Karpas-422 (cell line): ENCODE measurements at regions not wholly inside any gene's neighbourhood (a gene's known extent, or its start where the extent isn't known, plus 50 kb on each side); places are given as distances from the start of the nearest gene placed in this dataset.

Source experiments
- DNase-seq: peaks from one replicate; pipeline ENCODE4 v3.0.0-alpha.2; 2015
- H2AFZ ChIP-seq: fragments of 200-600 bp; sonication (generic); 2 replicates; pipeline ENCODE4 v1.6.1; 2014; ENCODE audit warnings: antibody characterized with exemption, low read length, mixed read lengths
- H3K27ac ChIP-seq: fragments of 200-600 bp; sonication (generic); 2 replicates; pipeline ENCODE4 v1.5.1; 2014; ENCODE audit warnings: mild to moderate bottlenecking, low read length, moderate library complexity
- H3K27me3 ChIP-seq: fragments of 200-600 bp; sonication (generic); 2 replicates; pipeline ENCODE4 v1.6.1; 2014; ENCODE audit warnings: low read length, mixed read lengths
- H3K36me3 ChIP-seq: fragments of 200-600 bp; sonication (generic); 2 replicates; pipeline ENCODE4 v1.6.1; 2014; ENCODE audit warnings: low read length, mixed read lengths; ENCODE audit not compliant: insufficient read depth
- H3K4me1 ChIP-seq: fragments of 200-600 bp; sonication (generic); 2 replicates; pipeline ENCODE4 v1.6.1; 2014; ENCODE audit warnings: mild to moderate bottlenecking, low read length, mixed read lengths
- H3K4me2 ChIP-seq: fragments of 200-600 bp; sonication (generic); 2 replicates; pipeline ENCODE4 v1.6.1; 2014; ENCODE audit warnings: low read length, low read depth, mild to moderate bottlenecking; ENCODE audit not compliant: poor library complexity, severe bottlenecking
- H3K4me3 ChIP-seq: fragments of 200-600 bp; sonication (generic); 2 replicates; pipeline ENCODE4 v1.5.1; 2014; ENCODE audit warnings: mild to moderate bottlenecking, antibody characterized with exemption, low read length, mixed read lengths
- H3K79me2 ChIP-seq: fragments of 200-600 bp; sonication (generic); 2 replicates; pipeline ENCODE4 v1.6.1; 2014; ENCODE audit warnings: mild to moderate bottlenecking, low read length, mixed read lengths
- H3K9ac ChIP-seq: fragments of 200-600 bp; sonication (generic); 2 replicates; pipeline ENCODE4 v1.6.0; 2014; ENCODE audit warnings: low read length
- H3K9me2 ChIP-seq: fragments of 200-600 bp; sonication (generic), shearing (Covaris generic); replicated peaks from 2 replicates; pipeline ENCODE4 v1.6.0; 2014; ENCODE audit warnings: mild to moderate bottlenecking, low read length, moderate library complexity; ENCODE audit not compliant: insufficient read depth
- H3K9me3 ChIP-seq: fragments of 300-700, 200-600 bp; sonication (generic); 2 replicates; pipeline ENCODE4 v1.6.1; 2014; ENCODE audit warnings: low read length, mixed read lengths
- H4K20me1 ChIP-seq: fragments of 200-600 bp; sonication (generic); 2 replicates; pipeline ENCODE4 v1.6.1; 2014; ENCODE audit warnings: mild to moderate bottlenecking, antibody characterized with exemption, low read length, low read depth; ENCODE audit not compliant: insufficient read depth

DNA sequence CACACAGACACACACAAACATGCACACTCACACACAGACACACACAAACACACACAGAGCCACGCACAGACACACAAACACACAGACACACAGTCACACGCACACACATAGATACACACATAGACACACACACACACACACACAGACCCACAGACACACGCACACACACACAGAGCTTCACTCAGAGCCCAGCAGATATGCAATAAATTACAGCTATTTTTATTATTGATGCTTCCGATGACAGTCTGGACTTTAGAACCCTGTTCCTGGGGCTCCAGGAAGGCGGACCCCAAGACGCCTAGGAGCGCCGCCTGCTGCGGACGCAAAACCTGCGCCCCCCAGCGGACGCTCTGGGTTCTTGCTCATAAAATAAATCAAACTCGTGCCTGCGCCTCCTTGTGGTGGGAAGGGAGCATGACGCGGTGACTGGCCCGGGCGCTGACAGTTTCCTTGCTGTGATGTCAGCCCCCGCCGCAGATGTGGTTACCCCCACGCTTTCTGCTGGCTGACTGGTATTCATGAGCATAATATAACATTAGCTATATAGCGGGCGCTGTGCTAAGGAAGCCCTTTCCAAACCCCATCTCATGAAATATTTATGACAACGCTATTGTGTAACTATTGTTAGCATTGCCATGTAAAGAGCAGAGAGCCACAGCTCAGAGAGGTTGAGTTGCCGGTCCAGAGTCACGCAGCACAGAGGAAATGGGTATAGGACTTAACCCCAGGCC is 64.4 kb upstream of the TM9SF2 start:
- Histone ChIP-seq H3K79me2 (no peaks in the 10 kb centered on the region), H3K4me3 (no peak overlapping the region), H3K27ac (no peak overlapping the region), H3K4me2 (peak overlapping the region; percentile 18), H3K9ac (no peak overlapping the region), H3K9me2 (no peaks in the 10 kb centered on the region), H3K36me3 (no peaks in the 10 kb centered on the region), H2AFZ (no peak overlapping the region), H3K27me3 (no peaks in the 10 kb centered on the region), H4K20me1 (no peaks in the 10 kb centered on the region), H3K9me3 (no peaks in the 10 kb centered on the region), H3K4me1 (peaks cover 60% of the 10 kb centered on the region)
- DNase-seq = peak; percentile 95

DNA sequence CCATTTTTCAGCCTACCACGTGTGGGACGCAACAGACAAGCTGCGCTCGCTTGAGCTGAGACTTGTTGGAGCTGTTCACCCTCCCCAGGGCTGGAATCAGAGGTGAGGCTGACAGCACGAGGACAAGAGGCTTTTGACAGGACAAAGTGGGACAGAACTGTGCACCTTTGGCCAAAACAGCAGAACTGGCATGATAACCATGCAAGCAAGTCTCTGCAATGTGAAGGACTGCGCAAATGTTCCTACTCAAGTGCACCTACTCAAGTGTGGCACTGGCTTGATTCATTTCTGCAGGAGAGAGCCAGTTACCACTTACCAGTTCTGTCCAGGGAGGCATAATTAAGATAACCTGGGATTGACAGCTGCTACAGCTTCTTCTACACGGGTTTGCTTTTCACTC is 62.2 kb upstream of the TM9SF2 start:
- no peak overlapping the region for H3K4me3 ChIP-seq
- no peak overlapping the region for H3K4me2 ChIP-seq
- no peaks in the 10 kb centered on the region for H3K9me3 ChIP-seq
- peaks cover 46% of the 10 kb centered on the region for H3K4me1 ChIP-seq
- no peaks in the 10 kb centered on the region for H3K9me2 ChIP-seq
- no peak overlapping the region for H3K9ac ChIP-seq
- no peaks in the 10 kb centered on the region for H3K36me3 ChIP-seq
- H3K27me3 ChIP-seq = no peaks in the 10 kb centered on the region
- H4K20me1 ChIP-seq = no peaks in the 10 kb centered on the region
- H3K27ac ChIP-seq = no peak overlapping the region
- DNase-seq = no peak
- no peak overlapping the region for H2AFZ ChIP-seq
- H3K79me2 ChIP-seq = no peaks in the 10 kb centered on the region

DNA sequence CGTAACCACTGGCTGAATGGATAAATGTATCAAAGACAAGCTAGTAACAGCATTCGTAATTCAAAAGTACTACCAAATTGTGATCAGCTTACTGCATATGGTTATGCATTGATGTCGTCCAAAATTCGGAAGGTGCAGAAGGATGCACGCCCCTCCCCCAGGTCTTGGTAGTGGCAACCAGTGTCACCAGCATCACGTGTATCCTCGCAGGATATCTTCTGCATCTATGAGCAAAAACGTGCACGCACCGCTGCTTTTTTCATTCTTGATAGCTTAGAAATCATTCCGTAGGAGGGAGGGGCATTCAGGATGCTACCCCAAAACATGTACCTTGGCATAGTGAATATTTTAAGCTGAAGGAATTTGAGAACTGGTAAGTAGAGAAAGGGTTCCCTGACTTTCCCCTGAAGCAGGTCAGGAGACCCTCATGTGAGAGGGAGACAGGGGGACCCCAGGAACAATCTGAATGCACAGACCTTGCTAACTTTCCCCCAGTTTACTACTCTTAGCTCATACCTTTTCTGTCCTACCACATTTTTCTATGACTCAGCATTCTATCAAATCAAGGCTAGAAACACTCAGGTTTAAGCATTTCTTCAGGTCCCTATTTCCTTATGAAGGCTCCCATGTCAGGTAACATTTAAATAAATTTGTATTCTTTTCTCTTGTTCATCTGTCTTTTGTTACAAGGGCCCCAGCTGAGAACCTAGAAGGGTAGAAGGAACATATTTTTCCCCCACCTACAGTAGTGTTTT is 61.2 kb upstream of the TM9SF2 start:
- peak overlapping the region; percentile 23 for H3K4me2 ChIP-seq
- H3K9ac ChIP-seq = no peak overlapping the region
- no peaks in the 10 kb centered on the region for H3K9me3 ChIP-seq
- no peak overlapping the region for H3K27ac ChIP-seq
- no peak for DNase-seq
- no peaks in the 10 kb centered on the region for H3K36me3 ChIP-seq
- H2AFZ ChIP-seq = no peak overlapping the region
- no peaks in the 10 kb centered on the region for H3K27me3 ChIP-seq
- no peaks in the 10 kb centered on the region for H3K79me2 ChIP-seq
- no peaks in the 10 kb centered on the region for H3K9me2 ChIP-seq
- no peak overlapping the region for H3K4me3 ChIP-seq
- peaks cover 46% of the 10 kb centered on the region for H3K4me1 ChIP-seq
- H4K20me1 ChIP-seq = no peaks in the 10 kb centered on the region

DNA sequence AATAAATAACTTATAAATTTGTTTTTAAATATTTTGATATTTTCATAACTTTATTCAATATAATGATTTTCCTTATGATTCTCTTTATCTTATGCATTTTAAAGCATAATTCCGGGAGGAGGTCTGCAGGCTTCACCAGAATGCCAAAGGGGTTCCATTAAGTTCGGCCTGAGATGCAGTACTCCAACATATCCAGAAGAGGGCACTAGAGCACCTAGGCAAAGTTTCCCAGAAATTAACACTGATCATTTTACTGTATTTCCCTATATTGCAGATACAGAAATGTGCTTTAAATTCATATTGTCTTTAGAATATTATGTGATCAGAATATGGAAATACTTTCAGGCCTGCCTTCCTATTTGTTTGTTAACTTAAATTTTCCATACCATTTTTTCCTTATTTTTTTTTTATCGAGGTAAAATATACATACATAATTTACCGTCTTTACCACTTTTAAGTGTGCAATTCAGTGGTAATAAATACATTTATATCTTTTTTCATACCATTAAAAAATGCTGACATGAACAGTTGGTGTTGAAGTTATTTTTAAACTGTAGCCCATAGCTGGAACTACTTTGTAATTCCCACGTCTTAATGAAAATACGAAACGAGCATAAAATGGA is 58.9 kb upstream of the TM9SF2 start:
- DNase-seq = peak; percentile 84
- Histone ChIP-seq H3K27ac (no peak overlapping the region), H3K9me3 (no peaks in the 10 kb centered on the region), H4K20me1 (no peaks in the 10 kb centered on the region), H3K4me1 (peaks cover 39% of the 10 kb centered on the region), H3K36me3 (no peaks in the 10 kb centered on the region), H3K9me2 (no peaks in the 10 kb centered on the region), H3K4me3 (no peak overlapping the region), H3K27me3 (no peaks in the 10 kb centered on the region), H3K79me2 (no peaks in the 10 kb centered on the region), H3K9ac (no peak overlapping the region), H2AFZ (no peak overlapping the region), H3K4me2 (no peak overlapping the region)

DNA sequence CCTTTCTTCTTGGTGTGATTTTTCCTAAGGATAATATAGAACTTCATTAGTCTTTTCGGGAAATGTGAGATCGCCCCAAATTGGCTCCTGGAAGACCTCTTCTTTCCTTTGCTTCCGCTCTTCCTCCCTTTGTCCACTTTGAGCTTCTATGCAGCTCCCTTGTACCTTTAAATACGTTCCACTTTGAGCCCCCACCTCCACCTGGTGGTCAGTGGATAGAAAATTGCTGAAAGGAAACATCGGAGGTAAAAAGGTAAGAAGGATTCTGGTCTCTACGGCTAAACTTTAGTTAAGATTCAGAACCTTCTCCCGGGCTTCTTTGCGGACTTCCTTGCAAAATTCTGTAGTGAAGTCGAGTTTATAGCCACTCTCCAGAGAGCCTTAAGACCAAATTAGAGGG is 55.0 kb upstream of the TM9SF2 start:
- Histone ChIP-seq H3K79me2 (no peaks in the 10 kb centered on the region), H3K27ac (no peak overlapping the region), H4K20me1 (no peaks in the 10 kb centered on the region), H3K9me2 (no peaks in the 10 kb centered on the region), H3K4me3 (no peak overlapping the region), H3K4me2 (no peak overlapping the region), H3K4me1 (peaks cover 3% of the 10 kb centered on the region), H3K36me3 (no peaks in the 10 kb centered on the region), H3K9ac (no peak overlapping the region), H3K27me3 (0 out of 2 replicates have a peak, but pooled peaks cover 2% of the 10 kb centered on the region), H2AFZ (no peak overlapping the region), H3K9me3 (no peaks in the 10 kb centered on the region)
- DNase-seq = no peak

DNA sequence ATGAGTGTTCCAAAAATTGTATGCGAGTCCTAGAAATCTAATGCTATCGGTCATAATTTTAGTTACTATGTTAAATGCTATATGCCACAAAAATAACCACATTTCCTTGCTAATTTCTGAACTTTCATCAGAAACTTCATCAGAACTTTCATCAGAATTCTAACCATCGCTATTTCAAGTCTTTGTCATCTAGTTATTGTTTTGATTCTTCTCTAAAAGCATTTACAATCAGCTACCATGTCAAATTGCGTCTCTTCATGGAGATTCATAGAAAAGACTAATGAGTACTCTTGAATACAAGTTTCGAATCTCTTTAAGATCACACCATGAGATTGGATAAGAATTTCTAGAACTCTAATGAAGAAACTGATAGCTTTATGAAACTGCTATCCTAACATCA is 52.7 kb upstream of the TM9SF2 start:
- no peak for DNase-seq
- no peak overlapping the region for H3K9ac ChIP-seq
- no peaks in the 10 kb centered on the region for H3K9me2 ChIP-seq
- H3K36me3 ChIP-seq = no peaks in the 10 kb centered on the region
- H3K9me3 ChIP-seq = no peaks in the 10 kb centered on the region
- H3K4me3 ChIP-seq = no peak overlapping the region
- no peak overlapping the region for H3K27ac ChIP-seq
- H4K20me1 ChIP-seq = no peaks in the 10 kb centered on the region
- no peaks in the 10 kb centered on the region for H3K79me2 ChIP-seq
- H3K4me1 ChIP-seq = no peaks in the 10 kb centered on the region
- H3K4me2 ChIP-seq = no peak overlapping the region
- H2AFZ ChIP-seq = no peak overlapping the region
- H3K27me3 ChIP-seq = 0 out of 2 replicates have a peak, but pooled peaks cover 2% of the 10 kb centered on the region

DNA sequence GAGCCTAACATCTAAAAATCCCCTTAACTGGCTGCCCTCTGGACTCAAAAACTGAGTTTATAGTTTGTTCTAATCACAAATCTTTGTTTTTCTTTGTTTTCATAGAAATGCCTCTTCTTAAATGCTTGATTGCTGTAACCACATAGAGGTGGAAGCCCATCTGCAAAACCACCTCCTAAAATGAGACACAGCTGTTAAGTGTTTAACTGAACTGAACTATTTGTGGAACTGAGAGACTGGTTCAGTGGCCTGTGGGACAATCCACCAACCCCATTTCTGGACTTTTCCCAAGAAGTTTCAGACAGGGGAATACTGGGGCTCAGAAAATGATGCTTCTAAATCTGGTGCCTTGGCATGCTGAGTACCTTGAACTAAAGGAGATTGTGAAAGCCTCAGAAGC is 50.9 kb upstream of the TM9SF2 start:
- H3K27ac ChIP-seq = no peak overlapping the region
- H3K4me3 ChIP-seq = no peak overlapping the region
- no peaks in the 10 kb centered on the region for H4K20me1 ChIP-seq
- no peak overlapping the region for H2AFZ ChIP-seq
- no peak for DNase-seq
- H3K4me1 ChIP-seq = no peaks in the 10 kb centered on the region
- no peak overlapping the region for H3K9ac ChIP-seq
- H3K4me2 ChIP-seq = no peak overlapping the region
- no peaks in the 10 kb centered on the region for H3K9me3 ChIP-seq
- H3K9me2 ChIP-seq = no peaks in the 10 kb centered on the region
- H3K36me3 ChIP-seq = no peaks in the 10 kb centered on the region
- H3K79me2 ChIP-seq = no peaks in the 10 kb centered on the region
- 0 out of 2 replicates have a peak, but pooled peaks cover 2% of the 10 kb centered on the region for H3K27me3 ChIP-seq
